A172 (cell line): ENCODE measurements at regions not wholly inside any gene's neighbourhood (a gene's known extent, or its start where the extent isn't known, plus 50 kb on each side); places are given as distances from the start of the nearest gene placed in this dataset.

ENCODE experiments used
- DNase-seq: peaks from one replicate; pipeline ENCODE4 v3.0.0-alpha.2; 2015; ENCODE audit warnings: low spot score

DNA sequence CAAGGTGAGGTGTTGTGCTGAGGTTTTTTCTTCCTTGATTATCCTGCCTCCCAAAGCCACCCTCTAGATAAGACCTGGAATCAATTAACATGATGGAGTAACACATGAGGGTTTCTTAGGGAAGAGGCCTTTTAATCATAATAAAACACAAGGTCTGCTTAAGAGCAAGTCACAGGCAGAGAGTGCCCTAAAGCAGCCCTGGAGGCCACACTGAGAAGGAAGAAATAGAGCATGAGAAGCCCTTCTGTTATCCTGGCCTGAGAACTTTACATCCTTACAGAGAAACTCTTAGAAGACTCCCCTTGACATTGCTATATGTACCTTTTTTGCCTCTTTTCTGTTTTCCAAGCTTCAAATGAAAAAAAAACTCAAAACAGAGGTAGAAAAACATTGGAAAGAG is 132.3 kb downstream of the CEP57L1 start:
- DNase-seq, result no peak

GRCh38 chr6:109226353-109226752 is 131.0 kb downstream of the CEP57L1 start:
- DNase-seq, result no peak

DNA sequence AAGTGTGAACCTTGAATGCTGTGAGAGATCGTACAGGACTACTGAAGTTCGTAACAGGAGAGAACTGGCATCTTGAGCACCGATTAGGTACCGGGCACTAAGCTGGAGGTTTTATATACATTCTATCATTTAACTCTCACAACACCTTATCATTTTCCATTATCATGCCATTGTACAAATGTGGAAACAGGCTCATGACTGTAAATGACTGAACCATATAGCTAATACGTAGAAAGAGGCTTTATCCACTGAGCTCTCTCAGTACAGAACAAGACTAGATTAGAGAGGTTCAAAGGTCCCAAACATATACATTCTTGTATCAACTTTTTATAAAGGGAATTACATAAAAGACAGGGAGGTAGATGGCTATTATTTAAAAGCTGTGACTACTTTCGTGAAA is 130.6 kb downstream of the CEP57L1 start:
- no peak for DNase-seq

DNA sequence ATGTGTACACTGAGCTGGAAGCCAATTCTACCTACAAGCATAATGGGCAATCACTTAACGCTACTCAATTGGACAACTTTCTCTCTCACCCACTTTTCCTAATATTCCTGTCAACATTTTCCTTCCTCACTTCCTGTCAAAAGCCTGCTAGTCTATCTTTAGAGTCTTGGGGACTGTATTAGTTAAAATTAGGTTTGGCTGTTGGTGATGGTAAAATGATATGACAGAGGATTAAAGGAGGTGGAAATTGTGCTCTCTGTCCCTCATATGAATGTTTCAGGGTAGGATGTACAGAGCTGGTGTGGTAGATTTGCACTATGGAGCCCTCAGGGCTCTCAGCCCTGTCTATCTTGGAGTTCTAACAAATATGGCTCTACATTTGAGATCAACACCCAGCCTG is 129.7 kb downstream of the CEP57L1 start:
- no peak for DNase-seq

DNA sequence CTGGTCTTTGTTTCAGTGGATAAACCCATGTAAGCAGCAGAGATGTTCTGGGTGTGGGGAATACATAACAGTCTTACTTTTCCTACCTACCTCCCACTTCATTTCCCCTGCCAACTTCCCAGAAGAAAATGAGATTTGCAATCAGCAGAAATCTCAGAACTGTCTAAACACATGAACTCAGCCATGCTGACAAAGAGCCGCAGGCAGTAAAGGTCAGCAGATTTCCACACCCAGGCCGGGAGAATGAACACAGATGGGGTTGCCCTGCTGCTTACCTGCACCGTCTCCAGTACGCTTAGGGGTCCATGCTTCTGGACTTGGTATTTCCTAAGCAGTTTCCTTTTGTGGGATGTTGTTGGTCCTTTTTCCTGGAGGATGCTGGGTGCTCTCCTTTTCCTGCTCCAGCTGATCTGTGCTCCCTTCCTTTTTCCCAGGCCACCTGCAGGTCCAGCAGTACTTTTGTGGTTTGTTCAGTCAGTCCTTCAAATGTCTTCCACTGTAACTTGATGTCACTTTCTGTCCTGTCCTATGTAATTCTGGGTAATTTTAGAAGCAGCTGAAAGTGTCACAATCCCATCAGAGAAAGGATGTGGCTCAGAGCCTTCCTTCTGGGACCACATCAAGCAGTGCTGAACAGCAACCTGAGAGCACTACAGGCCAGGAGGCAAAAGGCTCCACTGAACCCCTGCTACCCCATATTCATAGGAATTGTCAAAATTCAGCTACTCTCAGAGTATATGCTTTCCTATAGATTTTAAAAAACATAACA is 129.0 kb downstream of the CEP57L1 start:
- no peak for DNase-seq

- no peak for DNase-seq
Measured at GRCh38 chr6:109222848-109223247, 127.5 kb downstream of the CEP57L1 start.

GRCh38 chr6:109221543-109222195 is 126.4 kb downstream of the CEP57L1 start:
- DNase-seq, result no peak
